ENCODE measurements at regions not wholly inside any gene's neighbourhood (a gene's known extent, or its start where the extent isn't known, plus 50 kb on each side); places are given as distances from the start of the nearest gene placed in this dataset.
"Not testable (repeated sequence)": the region's sequence is repeated elsewhere in the genome, so short reads cannot be mapped to it uniquely, and the experiment has no call there.

DNA sequence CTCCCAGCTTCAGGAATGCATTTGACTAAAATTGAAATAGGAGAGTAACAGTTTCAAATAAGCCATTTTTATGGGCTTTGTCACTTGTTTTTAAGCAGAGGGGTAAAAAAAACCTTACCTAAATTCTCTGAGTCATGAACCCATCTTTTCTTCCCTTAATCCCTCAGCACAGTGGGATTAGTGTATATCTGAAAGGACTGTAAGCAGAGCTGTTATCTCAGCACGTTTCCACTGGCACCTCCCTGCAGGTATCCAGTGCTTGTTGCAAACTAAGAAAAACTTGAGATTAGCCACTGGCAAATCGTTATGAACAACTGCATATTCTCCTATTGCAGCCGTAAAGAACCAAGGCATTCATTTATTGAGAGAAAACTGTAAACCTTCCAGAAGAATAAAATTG, 872.7 kb downstream of the EFNA5 start:
- TF ChIP-seq, protein P1, sequence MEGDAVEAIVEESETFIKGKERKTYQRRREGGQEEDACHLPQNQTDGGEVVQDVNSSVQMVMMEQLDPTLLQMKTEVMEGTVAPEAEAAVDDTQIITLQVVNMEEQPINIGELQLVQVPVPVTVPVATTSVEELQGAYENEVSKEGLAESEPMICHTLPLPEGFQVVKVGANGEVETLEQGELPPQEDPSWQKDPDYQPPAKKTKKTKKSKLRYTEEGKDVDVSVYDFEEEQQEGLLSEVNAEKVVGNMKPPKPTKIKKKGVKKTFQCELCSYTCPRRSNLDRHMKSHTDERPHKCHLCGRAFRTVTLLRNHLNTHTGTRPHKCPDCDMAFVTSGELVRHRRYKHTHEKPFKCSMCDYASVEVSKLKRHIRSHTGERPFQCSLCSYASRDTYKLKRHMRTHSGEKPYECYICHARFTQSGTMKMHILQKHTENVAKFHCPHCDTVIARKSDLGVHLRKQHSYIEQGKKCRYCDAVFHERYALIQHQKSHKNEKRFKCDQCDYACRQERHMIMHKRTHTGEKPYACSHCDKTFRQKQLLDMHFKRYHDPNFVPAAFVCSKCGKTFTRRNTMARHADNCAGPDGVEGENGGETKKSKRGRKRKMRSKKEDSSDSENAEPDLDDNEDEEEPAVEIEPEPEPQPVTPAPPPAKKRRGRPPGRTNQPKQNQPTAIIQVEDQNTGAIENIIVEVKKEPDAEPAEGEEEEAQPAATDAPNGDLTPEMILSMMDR (IDR thresholded peaks at IDR 0.05; ENCODE audit: borderline replicate concordance): no peak
- DNase-seq: no peak
- intact Hi-C loops (cut with micrococcal nuclease): no loop called here

DNA sequence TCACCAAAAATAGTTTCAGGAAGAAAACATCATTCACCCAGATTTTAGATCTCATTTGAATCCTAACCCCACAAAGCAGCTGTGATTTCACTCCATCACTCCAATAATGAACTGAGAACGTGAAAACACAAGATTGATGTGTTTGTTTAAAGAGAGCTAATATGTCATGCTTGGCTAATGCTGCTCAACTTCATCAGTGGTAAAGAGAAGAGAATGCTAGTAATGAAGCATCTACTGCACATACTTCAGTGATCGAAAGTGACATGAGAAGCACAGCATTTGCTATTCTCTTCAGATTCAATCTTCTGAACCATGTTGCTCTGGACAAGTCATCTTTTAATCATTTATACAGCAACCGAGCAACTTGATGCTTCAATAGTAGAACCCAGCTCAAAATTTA, 874.7 kb downstream of the EFNA5 start:
- intact Hi-C loops (cut with micrococcal nuclease): no loop called here
- no peaks in the 10 kb centered on the region for H3K9me3 ChIP-seq (replicated peaks)
- DNase-seq: no peak
- no peaks in the 10 kb centered on the region for H3K27me3 ChIP-seq (ENCODE audit: low read depth)
- H3K27ac ChIP-seq (replicated peaks): no peak overlapping the region
- H3K36me3 ChIP-seq: no peaks in the 10 kb centered on the region
- TF ChIP-seq, protein P1 (IDR thresholded peaks at IDR 0.05; ENCODE audit: borderline replicate concordance): no peak
- H3K4me1 ChIP-seq: no peaks in the 10 kb centered on the region
- H3K4me3 ChIP-seq: no peak overlapping the region

More for the DNA sequence above, 872.7 kb downstream of the EFNA5 start:
- Histone ChIP-seq H3K27me3 (ENCODE audit: low read depth) (no peaks in the 10 kb centered on the region), H3K9me3 (replicated peaks) (no peaks in the 10 kb centered on the region), H3K4me1 (no peaks in the 10 kb centered on the region), H3K4me3 (no peak overlapping the region), H3K36me3 (no peaks in the 10 kb centered on the region), H3K27ac (replicated peaks) (no peak overlapping the region)

DNA sequence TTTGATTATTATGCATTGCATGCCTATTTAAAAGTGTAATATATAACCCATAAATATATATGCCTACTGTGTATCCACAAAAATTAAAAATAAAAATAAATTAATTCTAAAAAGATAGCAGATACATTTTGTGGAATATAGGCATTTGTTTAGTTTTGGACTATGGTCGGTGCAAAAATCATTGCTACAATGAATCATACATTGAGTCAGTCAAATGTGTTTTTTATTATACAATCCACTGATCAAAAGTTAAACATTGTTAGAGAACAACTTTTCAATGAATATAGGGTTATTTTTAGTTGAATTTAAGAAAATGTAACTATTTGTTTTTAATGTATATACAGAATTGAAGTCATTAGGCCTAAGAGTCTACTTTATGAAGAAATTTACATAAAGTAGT, 885.9 kb downstream of the EFNA5 start:
- no peak for DNase-seq
- Histone ChIP-seq H3K4me3 (no peak overlapping the region), H3K9me3 (replicated peaks) (peaks cover 19% of the 10 kb centered on the region), H3K36me3 (no peaks in the 10 kb centered on the region), H3K27ac (replicated peaks) (no peak overlapping the region), H3K27me3 (ENCODE audit: low read depth) (no peaks in the 10 kb centered on the region), H3K4me1 (no peaks in the 10 kb centered on the region)
- intact Hi-C loops (cut with micrococcal nuclease): no loop called here
- TF ChIP-seq, protein P1 (IDR thresholded peaks at IDR 0.05; ENCODE audit: borderline replicate concordance): no peak

DNA sequence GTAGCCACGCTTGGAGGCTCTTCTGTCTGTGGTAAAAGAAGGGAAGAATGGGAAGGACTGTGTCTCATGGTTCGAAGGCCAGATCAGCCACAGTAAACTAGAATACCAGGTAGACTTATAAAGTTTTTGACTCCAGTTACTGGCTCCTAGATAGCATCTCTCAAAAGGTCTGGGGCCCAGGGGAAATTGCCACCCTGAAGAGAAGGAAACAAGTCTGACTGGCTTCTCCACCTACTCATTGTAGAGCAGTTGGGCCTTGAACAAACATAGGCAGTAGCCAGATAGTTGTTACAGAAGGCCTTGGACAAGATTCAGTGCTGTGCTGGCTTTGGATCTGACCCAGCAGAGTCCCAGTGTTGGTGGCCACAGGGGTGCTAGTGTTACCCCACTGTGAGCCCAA, 890.4 kb downstream of the EFNA5 start:
- Histone ChIP-seq H3K27ac (replicated peaks) (no peak overlapping the region), H3K4me3 (no peak overlapping the region), H3K27me3 (ENCODE audit: low read depth) (no peaks in the 10 kb centered on the region), H3K9me3 (replicated peaks) (peaks cover 19% of the 10 kb centered on the region), H3K4me1 (no peaks in the 10 kb centered on the region), H3K36me3 (no peaks in the 10 kb centered on the region)
- TF ChIP-seq, protein P1 (IDR thresholded peaks at IDR 0.05; ENCODE audit: borderline replicate concordance): no peak
- DNase-seq: no peak
- intact Hi-C loops (cut with micrococcal nuclease): no loop called here

DNA sequence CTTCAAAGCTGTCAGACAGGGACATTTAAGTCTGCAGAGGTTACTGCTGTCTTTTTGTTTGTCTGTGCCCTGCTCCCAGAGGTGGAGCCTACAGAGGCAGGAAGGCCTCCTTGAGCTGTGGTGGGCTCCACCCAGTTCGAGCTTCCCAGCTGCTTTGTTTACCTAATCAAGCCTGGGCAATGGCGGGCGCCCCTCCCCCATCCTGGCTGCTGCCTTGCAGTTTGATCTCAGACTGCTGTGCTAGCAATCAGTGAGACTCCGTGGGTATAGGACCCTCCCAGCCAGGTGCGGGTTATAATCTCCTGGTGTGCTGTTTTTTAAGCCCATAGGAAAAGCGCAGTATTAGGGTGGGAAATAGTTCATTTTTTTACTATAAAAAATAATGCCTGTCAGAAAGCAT, 894.2 kb downstream of the EFNA5 start:
- DNase-seq; H3K27ac ChIP-seq (replicated peaks); intact Hi-C loops (cut with micrococcal nuclease); H3K9me3 ChIP-seq (replicated peaks); H3K27me3 ChIP-seq (ENCODE audit: low read depth); H3K4me3 ChIP-seq; H3K36me3 ChIP-seq; H3K4me1 ChIP-seq: not testable (repeated sequence)

DNA sequence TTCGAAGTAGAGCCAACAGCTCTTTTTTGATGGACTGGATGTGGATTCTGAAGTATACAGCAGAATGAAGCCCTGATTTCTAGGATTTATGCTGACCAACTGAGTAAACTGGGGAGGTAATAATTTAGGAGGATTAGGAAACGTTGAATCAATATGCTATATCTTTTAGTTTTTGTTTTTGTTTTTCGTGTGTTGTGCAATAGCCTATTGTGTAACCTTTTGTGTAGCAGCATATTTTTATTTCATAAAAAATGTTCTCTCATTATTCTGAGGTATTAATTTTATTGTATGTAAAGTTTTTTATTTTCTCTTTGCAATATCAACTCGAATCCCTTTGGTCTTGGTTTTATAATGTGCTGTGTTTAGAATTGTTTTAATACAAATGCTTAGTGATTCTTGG, 902.3 kb downstream of the EFNA5 start:
- no peak overlapping the region for H3K4me3 ChIP-seq
- no peaks in the 10 kb centered on the region for H3K27me3 ChIP-seq (ENCODE audit: low read depth)
- DNase-seq: no peak
- TF ChIP-seq, protein P1 (IDR thresholded peaks at IDR 0.05; ENCODE audit: borderline replicate concordance): no peak
- H3K9me3 ChIP-seq (replicated peaks): no peaks in the 10 kb centered on the region
- intact Hi-C loops (cut with micrococcal nuclease): no loop called here
- H3K4me1 ChIP-seq: no peaks in the 10 kb centered on the region
- H3K36me3 ChIP-seq: no peaks in the 10 kb centered on the region
- H3K27ac ChIP-seq (replicated peaks): no peak overlapping the region

Measured in left ventricle myocardium inferior (tissue), 1 donor.